Fibroblast of lung (primary cell): ENCODE measurements at regions not wholly inside any gene's neighbourhood (a gene's known extent, or its start where the extent isn't known, plus 50 kb on each side); places are given as distances from the start of the nearest gene placed in this dataset.

ENCODE experiments used
- CTCF ChIP-seq, 2 donors: IDR thresholded peaks in 1 of 2; conservative IDR thresholded peaks in 1 of 2; 1 replicate in 1 of 2; 2 replicates in 1 of 2; pipeline ENCODE4 v1.5.1; 2011 to 2012; ENCODE audit warnings: low read length in 2 of 2, control low read depth in 1 of 2, inconsistent platforms in 1 of 2, low read depth in 1 of 2, mild to moderate bottlenecking in 1 of 2
- EZH2 ChIP-seq: IDR thresholded peaks from 2 replicates; pipeline ENCODE4 v1.5.1; 2012; ENCODE audit warnings: low read length, control low read depth, mild to moderate bottlenecking; ENCODE audit errors: missing control alignments

- TF ChIP-seq CTCF (conservative IDR thresholded peaks at IDR 0.05 in 1 of 2, IDR thresholded peaks at IDR 0.05 in 1 of 2; ENCODE audit: low read depth in 1 of 2, low read length in 2 of 2) (no peak), EZH2 (no peak)
Measured at GRCh38 chr12:19010087-19010486, 119.4 kb upstream of the PLEKHA5 start.
